Uterus (tissue), 2 donors: ENCODE measurements at regions not wholly inside any gene's neighbourhood (a gene's known extent, or its start where the extent isn't known, plus 50 kb on each side); places are given as distances from the start of the nearest gene placed in this dataset.

ENCODE experiments used
- POLR2A ChIP-seq, 2 donors: fragments of 450-650 bp; IDR thresholded peaks; one replicate each; pipeline ENCODE4 v1.6.1; 2016; ENCODE audit warnings: antibody characterized with exemption in 2 of 2, mild to moderate bottlenecking in 1 of 2, moderate library complexity in 1 of 2
- TF ChIP-seq, protein P1 (sequence below), 4 experiments: fragments of 200-600 bp in 2 of 4; fragments of 450-650 bp in 2 of 4; sonication (generic) in 2 of 4; IDR thresholded peaks; one replicate each; pipeline ENCODE4 v1.5.1; 2016 to 2019; ENCODE audit warnings: antibody characterized with exemption in 4 of 4, mild to moderate bottlenecking in 2 of 4, moderate library complexity in 1 of 4

DNA sequence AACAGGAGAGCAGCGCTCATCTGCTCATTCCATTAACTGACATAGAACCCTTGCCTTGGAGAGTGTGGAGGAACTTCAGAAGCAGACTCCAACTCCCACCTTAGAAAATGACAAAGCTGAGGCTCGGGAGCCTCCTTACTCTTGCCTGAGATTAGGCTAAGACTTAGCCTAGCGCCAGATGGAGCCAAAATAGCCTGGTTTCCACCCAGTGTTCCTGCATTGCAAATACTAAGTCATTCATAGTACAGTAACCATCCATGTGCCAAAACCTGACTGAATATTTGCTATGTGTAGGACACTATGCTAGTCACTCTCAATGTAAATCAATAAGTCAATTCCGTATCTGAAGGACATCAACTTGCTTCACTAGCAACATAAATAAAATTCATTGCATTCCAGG lies 387.4 kb upstream of the CPEB2 start:
- TF ChIP-seq POLR2A (IDR thresholded peaks at IDR 0.05), result no peak
- TF ChIP-seq, protein P1, sequence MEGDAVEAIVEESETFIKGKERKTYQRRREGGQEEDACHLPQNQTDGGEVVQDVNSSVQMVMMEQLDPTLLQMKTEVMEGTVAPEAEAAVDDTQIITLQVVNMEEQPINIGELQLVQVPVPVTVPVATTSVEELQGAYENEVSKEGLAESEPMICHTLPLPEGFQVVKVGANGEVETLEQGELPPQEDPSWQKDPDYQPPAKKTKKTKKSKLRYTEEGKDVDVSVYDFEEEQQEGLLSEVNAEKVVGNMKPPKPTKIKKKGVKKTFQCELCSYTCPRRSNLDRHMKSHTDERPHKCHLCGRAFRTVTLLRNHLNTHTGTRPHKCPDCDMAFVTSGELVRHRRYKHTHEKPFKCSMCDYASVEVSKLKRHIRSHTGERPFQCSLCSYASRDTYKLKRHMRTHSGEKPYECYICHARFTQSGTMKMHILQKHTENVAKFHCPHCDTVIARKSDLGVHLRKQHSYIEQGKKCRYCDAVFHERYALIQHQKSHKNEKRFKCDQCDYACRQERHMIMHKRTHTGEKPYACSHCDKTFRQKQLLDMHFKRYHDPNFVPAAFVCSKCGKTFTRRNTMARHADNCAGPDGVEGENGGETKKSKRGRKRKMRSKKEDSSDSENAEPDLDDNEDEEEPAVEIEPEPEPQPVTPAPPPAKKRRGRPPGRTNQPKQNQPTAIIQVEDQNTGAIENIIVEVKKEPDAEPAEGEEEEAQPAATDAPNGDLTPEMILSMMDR (IDR thresholded peaks at IDR 0.05), result no peak
